Endometrium (tissue), 2 donors: ENCODE measurements at regions not wholly inside any gene's neighbourhood (a gene's known extent, or its start where the extent isn't known, plus 50 kb on each side); places are given as distances from the start of the nearest gene placed in this dataset.
"Not testable (repeated sequence)": the region's sequence is repeated elsewhere in the genome, so short reads cannot be mapped to it uniquely, and the experiment has no call there.

Experiments
- FAIRE-seq: peaks from 2 replicates; lab custom pipeline; 2012; peaks lifted over from hg19 to GRCh38; lab: Jason Lieb, UNC
- donor health status: control.
- donor health status: control.

GRCh38 chr18:56316727-56317126, 321.7 kb downstream of the TXNL1 start:
- no peak for FAIRE-seq

GRCh38 chr18:56315363-56315762, 323.0 kb downstream of the TXNL1 start:
- no peak for FAIRE-seq

- no peak for FAIRE-seq
Measured at GRCh38 chr18:56314396-56314795, 324.0 kb downstream of the TXNL1 start.

- FAIRE-seq, result no peak
Measured at GRCh38 chr18:56312551-56313335, 325.6 kb downstream of the TXNL1 start.

GRCh38 chr18:56309104-56309503, 329.3 kb downstream of the TXNL1 start:
- FAIRE-seq, result no peak

- no peak for FAIRE-seq
Measured at GRCh38 chr18:56307354-56308170, 330.8 kb downstream of the TXNL1 start.

GRCh38 chr18:56306797-56307196, 331.6 kb downstream of the TXNL1 start:
- FAIRE-seq, result no peak

- FAIRE-seq, result no peak
Measured at GRCh38 chr18:56305583-56305982, 332.8 kb downstream of the TXNL1 start.

- no peak for FAIRE-seq
Measured at GRCh38 chr18:56302156-56302555, 336.2 kb downstream of the TXNL1 start.

- no peak for FAIRE-seq
Measured at GRCh38 chr18:56299740-56300139, 338.7 kb downstream of the TXNL1 start.

- FAIRE-seq, result no peak
Measured at GRCh38 chr18:56298935-56299334, 339.5 kb downstream of the TXNL1 start.

GRCh38 chr18:56296381-56296780, 342.0 kb downstream of the TXNL1 start:
- no peak for FAIRE-seq

- FAIRE-seq, result no peak
Measured at GRCh38 chr18:56294484-56295183, 343.8 kb downstream of the TXNL1 start.

- no peak for FAIRE-seq
Measured at GRCh38 chr18:56291294-56291693, 347.1 kb downstream of the TXNL1 start.

GRCh38 chr18:56289381-56289780, 349.0 kb downstream of the TXNL1 start:
- FAIRE-seq, result no peak

GRCh38 chr18:56286775-56287325, 351.5 kb downstream of the TXNL1 start:
- FAIRE-seq, result no peak

- no peak for FAIRE-seq
Measured at GRCh38 chr18:56285387-56286065, 352.9 kb downstream of the TXNL1 start.

- FAIRE-seq, result no peak
Measured at GRCh38 chr18:56284319-56284718, 354.1 kb downstream of the TXNL1 start.

GRCh38 chr18:56283316-56283715, 355.1 kb downstream of the TXNL1 start:
- no peak for FAIRE-seq

- no peak for FAIRE-seq
Measured at GRCh38 chr18:56282234-56283104, 355.9 kb downstream of the TXNL1 start.

GRCh38 chr18:56279816-56280215, 358.6 kb downstream of the TXNL1 start:
- FAIRE-seq, result not testable (repeated sequence)
